Trophoblast cell (in vitro differentiated cells and primary cell): ENCODE measurements at regions not wholly inside any gene's neighbourhood (a gene's known extent, or its start where the extent isn't known, plus 50 kb on each side); places are given as distances from the start of the nearest gene placed in this dataset.

Experiments
- DNase-seq, 2 donors: peaks; one replicate each; pipeline ENCODE4 v3.0.0-alpha.2; 2016
- H2AFZ ChIP-seq: 2 replicates; pipeline ENCODE4 v1.6.1; 2013; ENCODE audit warnings: low read length, moderate library complexity, mild to moderate bottlenecking; ENCODE audit not compliant: insufficient read depth, poor library complexity
- H2AK5ac ChIP-seq: 2 replicates; pipeline ENCODE4 v1.6.1; 2013; ENCODE audit warnings: mild to moderate bottlenecking, low read length
- H2BK120ac ChIP-seq: 2 replicates; pipeline ENCODE4 v1.6.1; 2013; ENCODE audit warnings: low read length, mild to moderate bottlenecking, moderate library complexity; ENCODE audit not compliant: insufficient read depth, poor library complexity
- H2BK12ac ChIP-seq: 2 replicates; pipeline ENCODE4 v1.6.1; 2013; ENCODE audit warnings: mild to moderate bottlenecking, low read length, moderate library complexity
- H2BK5ac ChIP-seq: 2 replicates; pipeline ENCODE4 v1.6.1; 2013; ENCODE audit warnings: low read length, low read depth, moderate library complexity, mild to moderate bottlenecking; ENCODE audit not compliant: poor library complexity
- H3K14ac ChIP-seq: 2 replicates; pipeline ENCODE4 v1.6.1; 2013; ENCODE audit warnings: mild to moderate bottlenecking, low read length
- H3K18ac ChIP-seq: 2 replicates; pipeline ENCODE4 v1.6.1; 2013; ENCODE audit warnings: mild to moderate bottlenecking, low read length
- H3K23ac ChIP-seq: 2 replicates; pipeline ENCODE4 v1.6.1; 2013; ENCODE audit warnings: low read length
- H3K27ac ChIP-seq: 2 replicates; pipeline ENCODE4 v1.5.1; 2013; ENCODE audit warnings: low read depth, mild to moderate bottlenecking, inconsistent platforms, low read length, moderate library complexity
- H3K27me3 ChIP-seq: 2 replicates; pipeline ENCODE4 v1.6.1; 2013; ENCODE audit warnings: inconsistent platforms, mild to moderate bottlenecking, low read length, moderate library complexity; ENCODE audit not compliant: insufficient read depth
- H3K36me3 ChIP-seq, 2 experiments: 1 replicate in 1 of 2; 2 replicates in 1 of 2; pipeline ENCODE4 v1.6.1; 2013; ENCODE audit warnings: low read length in 2 of 2, mild to moderate bottlenecking in 2 of 2, moderate library complexity in 1 of 2; ENCODE audit not compliant: insufficient read depth in 2 of 2, control insufficient read depth in 1 of 2
- H3K4ac ChIP-seq: 2 replicates; pipeline ENCODE4 v1.6.1; 2013; ENCODE audit warnings: low read depth, mild to moderate bottlenecking, low read length, moderate library complexity
- H3K4me1 ChIP-seq, 2 experiments: 1 replicate in 1 of 2; 2 replicates in 1 of 2; pipeline ENCODE4 v1.6.1; 2013; ENCODE audit warnings: low read length in 2 of 2, mild to moderate bottlenecking in 2 of 2, moderate library complexity in 1 of 2; ENCODE audit not compliant: insufficient read depth in 2 of 2, control insufficient read depth in 1 of 2
- H3K4me2 ChIP-seq: 2 replicates; pipeline ENCODE4 v1.6.1; 2013; ENCODE audit warnings: inconsistent platforms, mild to moderate bottlenecking, low read length, moderate library complexity
- H3K4me3 ChIP-seq: 2 replicates; pipeline ENCODE4 v1.5.1; 2013; ENCODE audit warnings: mild to moderate bottlenecking, low read depth, low read length, inconsistent platforms
- H3K79me1 ChIP-seq: one replicate; pipeline ENCODE4 v1.6.1; 2013; ENCODE audit warnings: low read length
- H3K79me2 ChIP-seq: 2 replicates; pipeline ENCODE4 v1.6.1; 2013; ENCODE audit warnings: low read length, mild to moderate bottlenecking; ENCODE audit not compliant: control insufficient read depth, insufficient read depth, poor library complexity
- H3K9ac ChIP-seq: 2 replicates; pipeline ENCODE4 v1.6.1; 2013; ENCODE audit warnings: mild to moderate bottlenecking, low read length
- H3K9me3 ChIP-seq: 2 replicates; pipeline ENCODE4 v1.6.1; 2013; ENCODE audit warnings: low read depth, mild to moderate bottlenecking, control low read depth, inconsistent platforms, low read length; ENCODE audit not compliant: insufficient read depth
- H4K12ac ChIP-seq: 2 replicates; pipeline ENCODE4 v1.6.1; 2013; ENCODE audit warnings: low read depth, mild to moderate bottlenecking, low read length, moderate library complexity
- H4K8ac ChIP-seq: 2 replicates; pipeline ENCODE4 v1.6.1; 2013; ENCODE audit warnings: low read depth, mild to moderate bottlenecking, low read length, moderate library complexity
- H4K91ac ChIP-seq: one replicate; pipeline ENCODE4 v1.6.1; 2013; ENCODE audit warnings: low read depth, mild to moderate bottlenecking, low read length, moderate library complexity
- WGBS: extraction: QIAGEN DNeasy Blood & Tissue Kit; methylation state at CpG from one replicate; pipeline ENCODE4 v1.1.7; 2013; ENCODE audit warnings: missing lambda C conversion rate; ENCODE audit not compliant: insufficient read length, insufficient coverage; ENCODE audit errors: extremely low coverage; 5-methylcytosine and 5-hydroxymethylcytosine counted together

GRCh38 chr2:19614066-19614465 is 255.6 kb upstream of the OSR1 start:
- Histone ChIP-seq H4K91ac (no peak overlapping the region), H2BK120ac (no peak overlapping the region), H3K9ac (no peak overlapping the region), H4K8ac (no peak overlapping the region), H4K12ac (no peak overlapping the region), H2AK5ac (no peak overlapping the region), H2BK12ac (no peak overlapping the region), H3K4me2 (no peak overlapping the region), H3K23ac (no peak overlapping the region), H3K4me3 (no peak overlapping the region), H3K14ac (no peak overlapping the region), H3K9me3 (peaks cover 3% of the 10 kb centered on the region), H3K4ac (no peak overlapping the region), H3K79me2 (no peaks in the 10 kb centered on the region), H2BK5ac (no peak overlapping the region), H2AFZ (no peak overlapping the region), H3K18ac (no peak overlapping the region), H3K79me1 (no peaks in the 10 kb centered on the region), H3K27me3 (no peaks in the 10 kb centered on the region), H3K4me1 (no peaks in the 10 kb centered on the region), H3K27ac (no peak overlapping the region), H3K36me3 (no peaks in the 10 kb centered on the region)
- no peak for DNase-seq
- WGBS: no CpG with 5 or more reads among the region's 2 CpGs

- Histone ChIP-seq H3K27ac (no peak overlapping the region), H2BK120ac (no peak overlapping the region), H2BK5ac (no peak overlapping the region), H3K79me1 (no peaks in the 10 kb centered on the region), H4K12ac (no peak overlapping the region), H3K4me2 (no peak overlapping the region), H2AFZ (no peak overlapping the region), H3K18ac (no peak overlapping the region), H3K36me3 (no peaks in the 10 kb centered on the region), H2BK12ac (no peak overlapping the region), H3K79me2 (no peaks in the 10 kb centered on the region), H3K23ac (no peak overlapping the region), H4K91ac (no peak overlapping the region), H3K27me3 (no peaks in the 10 kb centered on the region), H3K9ac (no peak overlapping the region), H3K14ac (no peak overlapping the region), H3K9me3 (peaks cover 3% of the 10 kb centered on the region), H3K4ac (no peak overlapping the region), H4K8ac (no peak overlapping the region), H3K4me3 (no peak overlapping the region), H3K4me1 (peaks cover 0 to 5% of the 10 kb centered on the region in 2 experiments), H2AK5ac (no peak overlapping the region)
- WGBS: no CpG with 5 or more reads among the region's 4 CpGs
- no peak for DNase-seq
These were observed 253.3 kb upstream of the OSR1 start for GRCh38 chr2:19611491-19612332.

GRCh38 chr2:19609266-19609665 is 250.8 kb upstream of the OSR1 start:
- no peak overlapping the region for H2BK5ac ChIP-seq
- peaks cover 0 to 5% of the 10 kb centered on the region in 2 experiments for H3K4me1 ChIP-seq
- no peak overlapping the region for H3K27ac ChIP-seq
- no peak overlapping the region for H2BK120ac ChIP-seq
- H4K8ac ChIP-seq: no peak overlapping the region
- peaks cover 1% of the 10 kb centered on the region for H3K9me3 ChIP-seq
- H3K79me1 ChIP-seq: no peaks in the 10 kb centered on the region
- no peak overlapping the region for H3K4ac ChIP-seq
- H2BK12ac ChIP-seq: no peak overlapping the region
- no peak overlapping the region for H3K9ac ChIP-seq
- H3K79me2 ChIP-seq: no peaks in the 10 kb centered on the region
- DNase-seq: no peak
- H4K12ac ChIP-seq: no peak overlapping the region
- H2AK5ac ChIP-seq: no peak overlapping the region
- H2AFZ ChIP-seq: no peak overlapping the region
- WGBS: no CpG with 5 or more reads among the region's 6 CpGs
- no peak overlapping the region for H3K23ac ChIP-seq
- H3K36me3 ChIP-seq: no peaks in the 10 kb centered on the region
- no peak overlapping the region for H4K91ac ChIP-seq
- H3K4me2 ChIP-seq: no peak overlapping the region
- H3K27me3 ChIP-seq: no peaks in the 10 kb centered on the region
- H3K4me3 ChIP-seq: no peak overlapping the region
- H3K18ac ChIP-seq: no peak overlapping the region
- H3K14ac ChIP-seq: no peak overlapping the region

- H3K4me3 ChIP-seq: no peak overlapping the region
- no peak overlapping the region for H2AFZ ChIP-seq
- H3K9me3 ChIP-seq: peaks cover 1% of the 10 kb centered on the region
- no peak overlapping the region for H2BK5ac ChIP-seq
- WGBS: no CpG with 5 or more reads among the region's 4 CpGs
- H3K14ac ChIP-seq: no peak overlapping the region
- H4K8ac ChIP-seq: no peak overlapping the region
- H2BK120ac ChIP-seq: no peak overlapping the region
- no peak overlapping the region for H2AK5ac ChIP-seq
- no peaks in the 10 kb centered on the region for H3K27me3 ChIP-seq
- H3K9ac ChIP-seq: no peak overlapping the region
- no peak overlapping the region for H3K4ac ChIP-seq
- no peak overlapping the region for H4K12ac ChIP-seq
- H4K91ac ChIP-seq: no peak overlapping the region
- no peak overlapping the region for H3K4me2 ChIP-seq
- H3K18ac ChIP-seq: no peak overlapping the region
- H2BK12ac ChIP-seq: no peak overlapping the region
- no peaks in the 10 kb centered on the region for H3K36me3 ChIP-seq
- DNase-seq: no peak
- H3K79me2 ChIP-seq: no peaks in the 10 kb centered on the region
- H3K79me1 ChIP-seq: no peaks in the 10 kb centered on the region
- peaks cover 0 to 5% of the 10 kb centered on the region in 2 experiments for H3K4me1 ChIP-seq
- no peak overlapping the region for H3K23ac ChIP-seq
- H3K27ac ChIP-seq: no peak overlapping the region
These were observed 249.7 kb upstream of the OSR1 start for GRCh38 chr2:19607931-19608771.
